OCI-LY3 (cell line): ENCODE measurements at regions not wholly inside any gene's neighbourhood (a gene's known extent, or its start where the extent isn't known, plus 50 kb on each side); places are given as distances from the start of the nearest gene placed in this dataset.

Source experiments
- CTCF ChIP-seq: fragments of 200-600, 300-600 bp; sonication (generic); IDR thresholded peaks from 2 replicates; pipeline ENCODE4 v1.5.1; 2014; ENCODE audit warnings: antibody characterized with exemption, low read length, low read depth
- EZH2phosphoT487 ChIP-seq: fragments of 200-600 bp; shearing (Covaris generic); IDR thresholded peaks from 2 replicates; pipeline ENCODE4 v1.6.1; 2018; ENCODE audit warnings: antibody characterized with exemption, mixed run types, low read depth

- TF ChIP-seq CTCF (no peak), EZH2phosphoT487 (no peak)
These were observed 429.0 kb downstream of the UTRN start for GRCh38 chr6:144714021-144714712.
